Activated CD8-positive, alpha-beta memory T cell treated with anti-CD3 and anti-CD28 coated beads for 36 hours (primary cell): ENCODE measurements at regions not wholly inside any gene's neighbourhood (a gene's known extent, or its start where the extent isn't known, plus 50 kb on each side); places are given as distances from the start of the nearest gene placed in this dataset.
"Not testable (repeated sequence)": the region's sequence is repeated elsewhere in the genome, so short reads cannot be mapped to it uniquely, and the experiment has no call there.

Source experiments
- CTCF ChIA-PET: fragments of 350-600 bp; sonication (Branson Sonifier 250); formaldehyde crosslinking; loops from one replicate; lab custom pipeline; 2021; ENCODE audit warnings: antibody characterized with exemption; lab: Charles Lee
- POLR2A ChIA-PET: fragments of 350-600 bp; sonication (Branson Sonifier 250); formaldehyde crosslinking; loops from one replicate; lab custom pipeline; 2021; ENCODE audit warnings: antibody characterized with exemption; lab: Charles Lee

- POLR2A ChIA-PET = no interaction called here
- CTCF ChIA-PET = no interaction called here
These were observed 90.1 kb upstream of the PCAT7 start for GRCh38 chr9:94464790-94465189.

- CTCF ChIA-PET, POLR2A ChIA-PET: not testable (repeated sequence)
These were observed 82.8 kb upstream of the PCAT7 start for GRCh38 chr9:94472063-94472462.

DNA sequence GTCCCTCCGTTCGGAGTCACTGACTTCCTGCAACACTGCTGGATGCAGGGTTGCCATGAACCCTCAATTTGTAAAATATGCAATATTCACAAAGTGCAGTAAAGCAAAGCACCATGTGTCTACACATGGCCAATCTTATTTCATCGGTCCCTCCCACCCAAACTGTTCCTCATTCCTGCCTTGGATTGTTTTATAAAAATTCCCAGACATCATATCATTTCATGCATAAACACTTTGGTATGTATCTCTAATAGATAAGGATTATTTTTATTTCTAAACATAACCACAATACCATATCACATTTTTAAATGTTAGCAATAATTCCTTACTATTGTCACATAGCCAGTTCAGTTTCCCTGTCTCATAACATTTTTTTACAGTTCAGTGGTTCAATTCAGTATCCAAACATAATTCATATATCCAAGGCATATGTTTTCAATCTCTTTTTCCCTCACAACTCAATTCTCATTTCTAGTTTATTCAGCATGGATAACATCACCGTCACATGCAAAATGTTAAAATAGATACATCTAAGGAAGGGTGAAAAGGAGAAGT lies 82.0 kb upstream of the PCAT7 start:
- POLR2A ChIA-PET = no interaction called here
- CTCF ChIA-PET = no interaction called here

DNA sequence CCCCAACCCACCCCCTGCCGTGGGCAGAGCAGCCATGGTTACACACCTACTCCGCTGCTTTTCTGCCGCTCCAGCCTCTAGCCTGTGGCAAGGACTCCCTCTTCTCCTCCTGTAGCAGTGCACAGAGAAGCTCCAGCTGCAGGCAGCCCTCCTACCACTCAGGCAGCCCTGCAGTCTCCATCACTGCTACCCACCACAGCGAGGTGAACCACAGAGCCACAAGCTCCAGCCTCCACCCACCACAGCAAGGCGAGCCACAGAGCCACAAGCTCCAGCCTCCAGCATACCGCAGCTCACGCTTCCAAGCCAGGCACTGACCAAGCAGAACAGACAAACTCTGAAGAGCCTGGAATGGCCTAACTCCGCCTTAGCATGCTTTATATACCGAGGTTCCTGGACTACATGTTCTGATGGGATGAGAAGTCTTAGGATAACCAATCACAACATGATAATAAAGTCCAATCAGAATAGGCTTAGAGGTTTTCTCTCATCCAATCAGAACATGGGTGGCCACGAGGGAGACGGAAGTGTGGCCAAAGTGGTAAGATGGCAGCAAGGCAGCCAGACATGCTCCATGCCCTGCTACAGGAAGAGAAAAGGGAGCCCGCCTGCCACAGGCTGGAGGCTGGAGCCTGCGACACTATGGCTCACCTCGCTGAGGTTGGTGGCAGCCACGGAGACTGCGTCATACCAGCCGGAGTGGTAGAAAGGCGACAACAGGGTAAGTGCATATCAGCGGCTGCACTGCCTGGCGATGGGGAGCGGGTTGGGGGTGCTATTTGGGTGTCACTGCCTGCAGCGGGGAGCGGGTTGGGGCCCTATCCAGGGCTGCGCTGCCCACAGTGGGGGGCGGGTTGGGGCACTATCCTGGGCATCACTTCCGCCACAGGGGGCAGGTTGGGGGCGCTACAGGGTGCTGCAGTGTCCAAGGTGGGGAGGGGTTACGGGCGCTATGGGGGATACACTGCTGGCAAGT lies 75.8 kb upstream of the PCAT7 start:
- POLR2A ChIA-PET = no interaction called here

GRCh38 chr9:94479757-94480156 lies 75.1 kb upstream of the PCAT7 start:
- POLR2A ChIA-PET = no interaction called here
- CTCF ChIA-PET = no interaction called here

More for the DNA sequence above, 75.8 kb upstream of the PCAT7 start:
- CTCF ChIA-PET = no interaction called here

- POLR2A ChIA-PET = no interaction called here
- CTCF ChIA-PET = no interaction called here
These were observed 74.7 kb upstream of the PCAT7 start for GRCh38 chr9:94480205-94480604.

GRCh38 chr9:94482110-94482509 lies 72.8 kb upstream of the PCAT7 start:
- ChIA-PET CTCF (no interaction called here), POLR2A (no interaction called here)

- ChIA-PET CTCF (no interaction called here), POLR2A (no interaction called here)
These were observed 64.4 kb upstream of the PCAT7 start for GRCh38 chr9:94490465-94490864.

- POLR2A ChIA-PET = not testable (repeated sequence)
- CTCF ChIA-PET = interaction anchor here (0.6 to 0.7 kb wide), 2 partner anchors 37 to 1535 kb away, joined by 3 to 4 read pairs; no protein-coding TSS in a partner anchor
These were observed 62.8 kb upstream of the PCAT7 start for GRCh38 chr9:94492125-94492524.

GRCh38 chr9:94498801-94499453 lies 56.0 kb upstream of the PCAT7 start:
- POLR2A ChIA-PET = no interaction called here
- CTCF ChIA-PET = no interaction called here

GRCh38 chr9:94504358-94504757 lies 50.5 kb upstream of the PCAT7 start:
- POLR2A ChIA-PET = no interaction called here
- CTCF ChIA-PET = interaction anchor here (0.7 kb wide), 1 partner anchor 368 kb away, joined by 4 read pairs; no protein-coding TSS in a partner anchor
